ENCODE measurements at regions not wholly inside any gene's neighbourhood (a gene's known extent, or its start where the extent isn't known, plus 50 kb on each side); places are given as distances from the start of the nearest gene placed in this dataset.

DNA sequence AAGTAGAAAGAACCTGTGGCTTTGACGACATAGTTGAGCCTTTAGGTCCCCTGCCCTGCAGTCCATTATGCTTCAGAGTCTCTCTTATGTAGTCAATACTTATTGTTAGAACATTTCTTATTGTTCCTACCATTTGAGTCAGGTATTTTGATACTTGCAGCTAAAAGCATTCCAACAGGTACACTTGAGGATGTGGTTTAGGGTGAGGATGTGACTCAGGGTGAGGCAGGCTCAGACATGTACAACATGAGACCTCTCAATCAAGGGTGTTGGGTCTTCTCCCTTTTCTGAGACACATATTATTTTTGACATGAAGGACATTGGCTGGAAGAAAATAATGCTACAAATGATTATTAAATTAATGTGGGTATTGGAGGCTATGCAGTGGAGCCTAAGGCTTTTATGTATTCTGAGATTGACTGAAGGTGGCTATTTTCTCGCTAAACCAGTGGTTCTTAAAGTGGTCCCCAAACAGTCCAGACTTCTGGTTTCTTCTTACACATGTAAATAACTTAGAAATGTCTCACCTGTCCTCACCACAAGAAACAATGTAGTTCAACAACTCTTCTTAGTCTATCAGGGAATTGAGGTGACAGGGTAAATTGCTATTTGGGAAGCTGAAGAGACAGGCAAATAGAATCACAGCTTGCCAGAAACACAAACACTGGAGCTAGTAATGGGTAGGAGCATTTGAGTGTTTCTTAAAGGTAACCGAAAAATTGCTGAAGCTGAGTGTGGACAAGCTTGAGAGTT is 135.5 kb upstream of the ZPLD1 start:
- Mint-ChIP-seq H3K27ac (ENCODE audit: unreplicated experiment) (no peak overlapping the region), H3K4me3 (ENCODE audit: unreplicated experiment) (no peak overlapping the region), H3K4me1 (ENCODE audit: low read depth, unreplicated experiment) (no peaks in the 10 kb centered on the region), H3K9me3 (ENCODE audit: unreplicated experiment) (no peaks in the 10 kb centered on the region), H3K27me3 (ENCODE audit: insufficient read depth, unreplicated experiment) (peaks cover 3% of the 10 kb centered on the region), H3K36me3 (ENCODE audit: insufficient read depth, unreplicated experiment) (no peaks in the 10 kb centered on the region)
- no peak overlapping the region for H3K4me3 ChIP-seq (ENCODE audit: low read depth, low read length)
- ChIA-PET CTCF (no interaction called here), POLR2A (no interaction called here)
- H3K9me3 ChIP-seq = no peaks in the 10 kb centered on the region
- intact Hi-C loops (cut with micrococcal nuclease; ENCODE audit: unreplicated experiment) = no loop called here
- no peaks in the 10 kb centered on the region for H3K4me1 ChIP-seq
- no peaks in the 10 kb centered on the region for H3K36me3 ChIP-seq (ENCODE audit: control insufficient read depth, insufficient read depth, low read length)
- DNase-seq = no peak
- TF ChIP-seq CTCF (IDR thresholded peaks at IDR 0.05; ENCODE audit: insufficient read depth in 1 of 2, low read depth in 1 of 2, low read length in 1 of 2, severe bottlenecking in 1 of 2, unreplicated experiment in 1 of 2) = no peak
- H3K27me3 ChIP-seq (replicated peaks; ENCODE audit: control insufficient read depth, insufficient read depth, low read length) = no peaks in the 10 kb centered on the region
- no TSS peak for BruUV-seq (replicated peaks)

DNA sequence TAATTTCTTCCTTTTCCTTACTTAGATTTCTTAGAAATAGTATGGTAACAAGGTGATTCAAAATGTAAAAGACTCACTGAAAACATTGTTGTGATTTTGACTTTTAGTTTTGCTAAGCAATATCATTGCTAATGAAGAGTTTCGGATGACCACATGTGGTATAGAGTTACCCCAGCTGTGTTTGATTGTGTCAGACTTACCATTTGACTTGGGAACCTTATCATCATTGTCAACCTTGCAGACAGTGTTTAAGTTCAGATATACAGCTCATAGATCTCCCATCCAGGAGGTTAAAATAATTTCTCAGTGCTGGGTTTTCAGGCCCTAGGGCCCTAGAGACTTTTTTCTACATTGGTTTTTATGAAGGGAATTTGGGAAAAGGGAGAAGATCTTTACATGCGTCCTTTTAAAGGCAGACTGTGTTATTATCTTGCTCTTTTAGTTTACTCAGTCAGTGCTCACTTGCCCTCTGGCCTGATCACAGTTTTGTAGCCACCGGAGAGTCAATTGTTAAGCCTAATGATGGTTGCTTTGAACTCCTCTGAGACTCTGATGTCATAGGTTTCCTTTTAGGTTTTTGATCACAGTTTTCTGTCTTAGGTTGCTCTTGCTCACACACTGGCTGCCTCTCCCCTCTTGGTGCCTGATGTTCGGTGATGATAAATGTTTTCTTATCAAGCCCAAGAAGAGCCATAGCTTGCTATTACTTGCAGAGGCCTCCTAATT is 133.5 kb upstream of the ZPLD1 start:
- TF ChIP-seq CTCF (IDR thresholded peaks at IDR 0.05; ENCODE audit: insufficient read depth in 1 of 2, low read depth in 1 of 2, low read length in 1 of 2, severe bottlenecking in 1 of 2, unreplicated experiment in 1 of 2) = no peak
- H3K4me3 Mint-ChIP-seq (ENCODE audit: unreplicated experiment) = no peak overlapping the region
- Histone ChIP-seq H3K27me3 (replicated peaks; ENCODE audit: control insufficient read depth, insufficient read depth, low read length) (no peaks in the 10 kb centered on the region), H3K4me1 (no peaks in the 10 kb centered on the region), H3K4me3 (ENCODE audit: low read depth, low read length) (no peak overlapping the region), H3K36me3 (ENCODE audit: control insufficient read depth, insufficient read depth, low read length) (no peaks in the 10 kb centered on the region), H3K9me3 (no peaks in the 10 kb centered on the region)
- no TSS peak for BruUV-seq (replicated peaks)
- H3K36me3 Mint-ChIP-seq (ENCODE audit: insufficient read depth, unreplicated experiment) = no peaks in the 10 kb centered on the region
- no peak for DNase-seq
- H3K27me3 Mint-ChIP-seq (ENCODE audit: insufficient read depth, unreplicated experiment) = peaks cover 3% of the 10 kb centered on the region
- H3K9me3 Mint-ChIP-seq (ENCODE audit: unreplicated experiment) = no peaks in the 10 kb centered on the region
- ChIA-PET CTCF (no interaction called here), POLR2A (no interaction called here)
- H3K4me1 Mint-ChIP-seq (ENCODE audit: low read depth, unreplicated experiment) = no peaks in the 10 kb centered on the region
- intact Hi-C loops (cut with micrococcal nuclease; ENCODE audit: unreplicated experiment) = no loop called here
- no peak overlapping the region for H3K27ac Mint-ChIP-seq (ENCODE audit: unreplicated experiment)

DNA sequence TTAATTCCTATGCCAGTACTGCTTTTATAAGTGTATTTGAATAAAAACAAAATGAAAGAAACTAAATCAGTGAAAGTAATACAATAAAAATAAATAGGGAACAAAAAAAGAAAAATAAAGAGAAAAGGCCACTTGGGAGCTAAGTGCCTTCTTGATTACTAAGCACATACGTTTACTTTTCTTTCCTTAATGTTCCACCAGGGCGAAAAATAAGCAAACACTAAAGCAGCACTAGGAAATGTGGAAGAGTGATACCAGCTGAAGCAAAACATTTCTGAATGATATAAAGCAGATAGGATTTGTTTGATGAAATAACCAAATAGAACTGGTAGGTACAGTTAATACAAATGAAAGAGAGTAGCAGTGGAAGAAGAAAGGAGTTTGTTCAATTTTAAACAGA is 132.8 kb upstream of the ZPLD1 start:
- TF ChIP-seq CTCF (IDR thresholded peaks at IDR 0.05; ENCODE audit: insufficient read depth in 1 of 2, low read depth in 1 of 2, low read length in 1 of 2, severe bottlenecking in 1 of 2, unreplicated experiment in 1 of 2) = no peak
- H3K27me3 Mint-ChIP-seq (ENCODE audit: insufficient read depth, unreplicated experiment) = peaks cover 3% of the 10 kb centered on the region
- CTCF ChIA-PET = no interaction called here
- intact Hi-C loops (cut with micrococcal nuclease; ENCODE audit: unreplicated experiment) = no loop called here
- H3K36me3 Mint-ChIP-seq (ENCODE audit: insufficient read depth, unreplicated experiment) = no peaks in the 10 kb centered on the region
- no peaks in the 10 kb centered on the region for H3K4me1 Mint-ChIP-seq (ENCODE audit: low read depth, unreplicated experiment)
- no peak for DNase-seq
- Histone ChIP-seq H3K4me3 (ENCODE audit: low read depth, low read length) (no peak overlapping the region), H3K9me3 (no peaks in the 10 kb centered on the region), H3K27me3 (replicated peaks; ENCODE audit: control insufficient read depth, insufficient read depth, low read length) (no peaks in the 10 kb centered on the region), H3K36me3 (ENCODE audit: control insufficient read depth, insufficient read depth, low read length) (no peaks in the 10 kb centered on the region), H3K4me1 (no peaks in the 10 kb centered on the region)
- no TSS peak for BruUV-seq (replicated peaks)
- POLR2A ChIA-PET = no interaction called here
- no peaks in the 10 kb centered on the region for H3K9me3 Mint-ChIP-seq (ENCODE audit: unreplicated experiment)
- no peak overlapping the region for H3K27ac Mint-ChIP-seq (ENCODE audit: unreplicated experiment)
- H3K4me3 Mint-ChIP-seq (ENCODE audit: unreplicated experiment) = no peak overlapping the region

All from Caco-2 (cell line).